Esophagus muscularis mucosa (tissue), 4 donors: ENCODE measurements at regions not wholly inside any gene's neighbourhood (a gene's known extent, or its start where the extent isn't known, plus 50 kb on each side); places are given as distances from the start of the nearest gene placed in this dataset.

Source experiments
- EP300 ChIP-seq: sonication (generic); formaldehyde crosslinking; IDR thresholded peaks from one replicate; pipeline ENCODE4 v1.6.1; 2017; ENCODE audit warnings: antibody characterized with exemption
- POLR2A ChIP-seq: fragments of 450-650 bp; IDR thresholded peaks from one replicate; pipeline ENCODE4 v1.6.1; 2017; ENCODE audit warnings: antibody characterized with exemption, moderate library complexity, mild to moderate bottlenecking, low read depth
- POLR2AphosphoS5 ChIP-seq, 2 donors: sonication (generic); formaldehyde crosslinking; IDR thresholded peaks; one replicate each; pipeline ENCODE4 v1.6.1; 2017; ENCODE audit warnings: antibody characterized with exemption in 2 of 2
- TF ChIP-seq, protein P1 (sequence below), 3 experiments: fragments of 200-600 bp in 2 of 3; fragments of 450-650 bp in 1 of 3; sonication (generic) in 2 of 3; IDR thresholded peaks; one replicate each; pipeline ENCODE4 v1.5.1; 2017 to 2019; ENCODE audit warnings: antibody characterized with exemption in 3 of 3, mild to moderate bottlenecking in 2 of 3, moderate library complexity in 1 of 3

DNA sequence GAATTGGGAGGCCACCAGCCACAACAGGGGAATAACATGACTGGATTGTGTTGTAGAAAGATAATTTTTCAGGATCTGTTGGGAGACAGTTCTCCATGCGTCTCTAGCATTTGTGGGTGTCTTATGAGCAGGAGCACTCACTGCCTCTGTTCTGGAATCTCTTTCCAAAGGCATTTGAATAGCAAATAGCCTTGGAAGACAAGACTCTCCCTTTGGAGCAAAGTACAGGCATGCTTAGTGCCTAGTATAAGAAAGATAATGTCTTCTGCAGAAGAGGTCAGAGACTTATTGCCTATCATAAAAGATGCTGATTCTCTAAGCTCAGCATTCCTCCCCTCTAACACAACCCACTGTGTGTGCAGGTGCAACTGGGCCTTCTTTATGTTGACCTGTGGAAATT is 58.3 kb downstream of the VCPKMT start:
- TF ChIP-seq POLR2A (no peak), POLR2AphosphoS5 (IDR thresholded peaks at IDR 0.05) (no peak), EP300 (no peak)
- TF ChIP-seq, protein P1, sequence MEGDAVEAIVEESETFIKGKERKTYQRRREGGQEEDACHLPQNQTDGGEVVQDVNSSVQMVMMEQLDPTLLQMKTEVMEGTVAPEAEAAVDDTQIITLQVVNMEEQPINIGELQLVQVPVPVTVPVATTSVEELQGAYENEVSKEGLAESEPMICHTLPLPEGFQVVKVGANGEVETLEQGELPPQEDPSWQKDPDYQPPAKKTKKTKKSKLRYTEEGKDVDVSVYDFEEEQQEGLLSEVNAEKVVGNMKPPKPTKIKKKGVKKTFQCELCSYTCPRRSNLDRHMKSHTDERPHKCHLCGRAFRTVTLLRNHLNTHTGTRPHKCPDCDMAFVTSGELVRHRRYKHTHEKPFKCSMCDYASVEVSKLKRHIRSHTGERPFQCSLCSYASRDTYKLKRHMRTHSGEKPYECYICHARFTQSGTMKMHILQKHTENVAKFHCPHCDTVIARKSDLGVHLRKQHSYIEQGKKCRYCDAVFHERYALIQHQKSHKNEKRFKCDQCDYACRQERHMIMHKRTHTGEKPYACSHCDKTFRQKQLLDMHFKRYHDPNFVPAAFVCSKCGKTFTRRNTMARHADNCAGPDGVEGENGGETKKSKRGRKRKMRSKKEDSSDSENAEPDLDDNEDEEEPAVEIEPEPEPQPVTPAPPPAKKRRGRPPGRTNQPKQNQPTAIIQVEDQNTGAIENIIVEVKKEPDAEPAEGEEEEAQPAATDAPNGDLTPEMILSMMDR (IDR thresholded peaks at IDR 0.05), result no peak
